Upper lobe of left lung (tissue), 4 donors: ENCODE measurements at regions not wholly inside any gene's neighbourhood (a gene's known extent, or its start where the extent isn't known, plus 50 kb on each side); places are given as distances from the start of the nearest gene placed in this dataset.

ENCODE experiments used
- EP300 ChIP-seq, 4 donors: sonication (generic); formaldehyde crosslinking; IDR thresholded peaks; one replicate each; pipeline ENCODE4 v1.5.1; 2017; ENCODE audit warnings: antibody characterized with exemption in 4 of 4, control low read depth in 2 of 4
- TF ChIP-seq, protein P1 (sequence below), 6 experiments: fragments of 450-650 bp in 4 of 6; fragments of 200-600 bp in 2 of 6; sonication (generic) in 2 of 6; IDR thresholded peaks; one replicate each; pipeline ENCODE4 v1.5.1; 2016 to 2019; ENCODE audit warnings: antibody characterized with exemption in 6 of 6

DNA sequence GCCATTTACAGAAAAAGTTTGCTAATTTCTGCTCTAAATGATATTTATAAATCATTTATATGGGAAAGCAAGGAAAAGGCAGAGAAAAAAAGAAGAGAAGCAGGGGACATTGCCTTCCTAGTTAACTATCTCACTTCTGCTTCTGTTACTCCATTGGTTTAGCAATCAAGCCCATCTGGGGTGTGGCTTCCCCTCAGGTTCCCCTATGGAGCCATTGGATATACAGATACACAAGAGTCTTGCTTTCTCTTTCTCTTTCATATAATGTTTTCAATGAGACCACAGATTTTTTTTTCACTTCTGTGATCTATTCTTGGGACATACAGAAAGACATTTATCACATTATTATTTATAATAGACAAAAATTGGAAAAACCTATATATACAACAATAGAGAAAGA lies 105.6 kb upstream of the TOM1L1 start:
- TF ChIP-seq EP300 (IDR thresholded peaks at IDR 0.05), result no peak
- TF ChIP-seq, protein P1, sequence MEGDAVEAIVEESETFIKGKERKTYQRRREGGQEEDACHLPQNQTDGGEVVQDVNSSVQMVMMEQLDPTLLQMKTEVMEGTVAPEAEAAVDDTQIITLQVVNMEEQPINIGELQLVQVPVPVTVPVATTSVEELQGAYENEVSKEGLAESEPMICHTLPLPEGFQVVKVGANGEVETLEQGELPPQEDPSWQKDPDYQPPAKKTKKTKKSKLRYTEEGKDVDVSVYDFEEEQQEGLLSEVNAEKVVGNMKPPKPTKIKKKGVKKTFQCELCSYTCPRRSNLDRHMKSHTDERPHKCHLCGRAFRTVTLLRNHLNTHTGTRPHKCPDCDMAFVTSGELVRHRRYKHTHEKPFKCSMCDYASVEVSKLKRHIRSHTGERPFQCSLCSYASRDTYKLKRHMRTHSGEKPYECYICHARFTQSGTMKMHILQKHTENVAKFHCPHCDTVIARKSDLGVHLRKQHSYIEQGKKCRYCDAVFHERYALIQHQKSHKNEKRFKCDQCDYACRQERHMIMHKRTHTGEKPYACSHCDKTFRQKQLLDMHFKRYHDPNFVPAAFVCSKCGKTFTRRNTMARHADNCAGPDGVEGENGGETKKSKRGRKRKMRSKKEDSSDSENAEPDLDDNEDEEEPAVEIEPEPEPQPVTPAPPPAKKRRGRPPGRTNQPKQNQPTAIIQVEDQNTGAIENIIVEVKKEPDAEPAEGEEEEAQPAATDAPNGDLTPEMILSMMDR (IDR thresholded peaks at IDR 0.05), result no peak
